ENCODE measurements at regions not wholly inside any gene's neighbourhood (a gene's known extent, or its start where the extent isn't known, plus 50 kb on each side); places are given as distances from the start of the nearest gene placed in this dataset.

- no peak for TF ChIP-seq POLR2A (IDR thresholded peaks at IDR 0.05; ENCODE audit: low read length)
- TF ChIP-seq GATA1 (IDR thresholded peaks at IDR 0.05; ENCODE audit: low read depth, low read length): no peak
Observed at GRCh38 chr14:95808371-95808770, 68.3 kb upstream of the TUNAR start.

Data from erythroblast (primary cell).